Kidney (tissue), 13 donors: ENCODE measurements at regions not wholly inside any gene's neighbourhood (a gene's known extent, or its start where the extent isn't known, plus 50 kb on each side); places are given as distances from the start of the nearest gene placed in this dataset.

Experiments used
- DNase-seq, 5 donors: peaks; one replicate each; pipeline ENCODE4 v3.0.0-alpha.2; 2013 to 2020
- FAIRE-seq: peaks from 2 replicates; lab custom pipeline; 2012; peaks lifted over from hg19 to GRCh38; lab: Jason Lieb, UNC
- H3K27ac ChIP-seq, 2 donors: one replicate each; pipeline ENCODE4 v1.7.0; 2013; ENCODE audit warnings: low read depth in 2 of 2, low read length in 2 of 2, inconsistent platforms in 1 of 2
- H3K27me3 ChIP-seq: one replicate; pipeline ENCODE4 v1.7.1; 2013; ENCODE audit warnings: low read length, inconsistent platforms; ENCODE audit not compliant: control insufficient read depth, insufficient read depth
- H3K36me3 ChIP-seq, 3 donors: one replicate each; pipeline versions ENCODE4 v1.7.0 to v1.7.1; 2013; ENCODE audit warnings: low read length in 3 of 3, control low read depth in 1 of 3, inconsistent platforms in 1 of 3; ENCODE audit not compliant: insufficient read depth in 3 of 3, control insufficient read depth in 2 of 3
- H3K4me1 ChIP-seq, 3 donors: one replicate each; pipeline versions ENCODE4 v1.7.0 to v1.7.1; 2013; ENCODE audit warnings: low read length in 3 of 3, inconsistent platforms in 1 of 3, low read depth in 1 of 3; ENCODE audit not compliant: control insufficient read depth in 2 of 3, insufficient read depth in 2 of 3
- H3K4me3 ChIP-seq, 3 donors: one replicate each; pipeline versions ENCODE4 v1.7.0 to v1.8.1; 2013; ENCODE audit warnings: low read length in 3 of 3, control low read depth in 1 of 3, inconsistent platforms in 1 of 3
- H3K9ac ChIP-seq, 3 donors: one replicate each; pipeline versions ENCODE4 v1.7.0 to v1.7.1; 2013; ENCODE audit warnings: low read length in 3 of 3, control low read depth in 1 of 3, inconsistent platforms in 1 of 3
- H3K9me3 ChIP-seq, 3 donors: one replicate each; pipeline versions ENCODE4 v1.7.0 to v1.7.1; 2013; ENCODE audit warnings: low read length in 3 of 3, control low read depth in 1 of 3, inconsistent platforms in 1 of 3; ENCODE audit not compliant: control insufficient read depth in 2 of 3, insufficient read depth in 1 of 3
- CTCF ChIP-seq: IDR thresholded peaks from 3 replicates; pipeline ENCODE4 v1.5.1; 2012; ENCODE audit warnings: mild to moderate bottlenecking, moderate library complexity, borderline replicate concordance; ENCODE audit not compliant: insufficient read depth; ENCODE audit errors: extremely low read depth
- intact Hi-C: fragments of 100-400 bp; cut with DNase I; formaldehyde crosslinking; loops from one replicate; pipeline ENCODE4 v1.11.1; 2022
- donor health status: control.
- donor health status: control.
- donor health status: control.
- donor health status: control.
- donor health status: control.
- donor health status: DM: yes; HTN: yes; CAD: no.
- donor health status: Normal renal cell carcinoma (clear cell type).

GRCh38 chr1:184889902-184890301 lies 84.4 kb downstream of the NIBAN1 start:
- intact Hi-C loops = no loop called here
- TF ChIP-seq CTCF = no peak
- FAIRE-seq (no peak), DNase-seq (no peak)
- Histone ChIP-seq H3K27ac (no peak overlapping the region), H3K9ac (no peak overlapping the region), H3K36me3 (no peaks in the 10 kb centered on the region), H3K4me1 (peaks cover 0 to 3% (median 0%) of the 10 kb centered on the region in 3 donors), H3K4me3 (no peak overlapping the region), H3K27me3 (no peaks in the 10 kb centered on the region), H3K9me3 (no peaks in the 10 kb centered on the region)

DNA sequence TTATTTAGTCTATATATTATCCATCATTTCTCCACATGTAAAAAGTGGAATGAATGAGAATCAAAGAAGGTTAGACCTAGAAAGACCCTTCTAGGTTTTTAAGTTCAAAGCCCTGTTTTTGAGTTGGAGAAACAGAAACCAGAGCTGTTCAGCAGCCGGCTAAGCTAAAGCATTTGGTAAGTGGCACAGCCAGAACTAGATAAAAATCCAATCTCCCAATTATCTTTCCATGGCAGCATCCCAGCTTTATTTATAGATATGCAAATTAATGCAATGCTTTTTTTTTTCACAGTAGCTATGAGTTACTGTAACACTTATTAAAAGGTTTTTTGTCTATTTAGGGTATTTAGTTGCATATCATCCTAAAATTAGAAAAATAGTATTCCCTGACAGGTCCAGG lies 85.1 kb downstream of the NIBAN1 start:
- Histone ChIP-seq H3K4me1 (peaks cover 0 to 3% (median 0%) of the 10 kb centered on the region in 3 donors), H3K27me3 (no peaks in the 10 kb centered on the region), H3K27ac (no peak overlapping the region), H3K9me3 (no peaks in the 10 kb centered on the region), H3K4me3 (no peak overlapping the region), H3K9ac (no peak overlapping the region), H3K36me3 (no peaks in the 10 kb centered on the region)
- TF ChIP-seq CTCF = no peak
- FAIRE-seq = no peak
- intact Hi-C loops = no loop called here
- DNase-seq = no peak

DNA sequence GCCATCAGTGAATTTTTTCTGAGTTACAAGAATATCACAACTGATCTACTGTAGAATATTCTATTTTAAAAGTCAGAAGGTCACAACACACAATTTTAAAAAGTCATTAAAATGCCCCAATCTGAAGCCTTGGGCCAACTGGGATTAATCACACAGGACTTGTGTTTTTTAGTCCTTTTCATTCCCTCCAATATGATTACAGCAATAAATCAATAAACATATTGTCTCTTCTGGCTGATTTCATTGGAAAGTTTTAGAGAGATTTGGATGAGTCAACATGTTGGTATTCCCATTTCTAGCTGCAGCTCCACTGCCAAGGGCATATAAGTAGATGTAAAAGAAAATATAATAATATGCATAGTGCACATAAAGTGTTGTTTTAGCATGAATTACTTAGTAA lies 85.8 kb downstream of the NIBAN1 start:
- DNase-seq = no peak
- no peak for FAIRE-seq
- intact Hi-C loops = no loop called here
- no peak overlapping the region for H3K4me3 ChIP-seq
- H3K27me3 ChIP-seq = no peaks in the 10 kb centered on the region
- no peak for TF ChIP-seq CTCF
- no peaks in the 10 kb centered on the region for H3K9me3 ChIP-seq
- H3K36me3 ChIP-seq = no peaks in the 10 kb centered on the region
- no peak overlapping the region for H3K9ac ChIP-seq
- peaks cover 0 to 3% (median 0%) of the 10 kb centered on the region in 3 donors for H3K4me1 ChIP-seq
- H3K27ac ChIP-seq = no peak overlapping the region
